Fibroblast of mammary gland (primary cell): ENCODE measurements at regions not wholly inside any gene's neighbourhood (a gene's known extent, or its start where the extent isn't known, plus 50 kb on each side); places are given as distances from the start of the nearest gene placed in this dataset.

Experiments
- DNase-seq: peaks from one replicate; pipeline ENCODE4 v3.0.0-alpha.2; 2010; ENCODE audit warnings: low read depth
- H3K4me3 ChIP-seq: 2 replicates; pipeline ENCODE4 v1.5.1; 2011; ENCODE audit warnings: low read depth, mild to moderate bottlenecking, low read length, moderate library complexity; ENCODE audit not compliant: control insufficient read depth
- CTCF ChIP-seq: conservative IDR thresholded peaks from 2 replicates; pipeline ENCODE4 v1.5.1; 2011; ENCODE audit warnings: low read depth, low read length, inconsistent platforms; ENCODE audit not compliant: control insufficient read depth, insufficient read depth

- H3K4me3 ChIP-seq, result no peak overlapping the region
- TF ChIP-seq CTCF, result no peak
- DNase-seq, result no peak
Observed at GRCh38 chr2:223121283-223121682, 69.3 kb downstream of the KCNE4 start.

GRCh38 chr2:223122781-223123180 lies 70.8 kb downstream of the KCNE4 start:
- no peak for TF ChIP-seq CTCF
- H3K4me3 ChIP-seq, result no peak overlapping the region
- no peak for DNase-seq

GRCh38 chr2:223123855-223124610 lies 72.0 kb downstream of the KCNE4 start:
- no peak for TF ChIP-seq CTCF
- H3K4me3 ChIP-seq, result no peak overlapping the region
- DNase-seq, result peak; percentile 74

- no peak for TF ChIP-seq CTCF
- H3K4me3 ChIP-seq, result no peak overlapping the region
- no peak for DNase-seq
Observed at GRCh38 chr2:223141606-223142005, 89.6 kb downstream of the KCNE4 start.

- no peak overlapping the region for H3K4me3 ChIP-seq
- TF ChIP-seq CTCF, result no peak
- no peak for DNase-seq
Observed at GRCh38 chr2:223142118-223142517, 90.1 kb downstream of the KCNE4 start.

GRCh38 chr2:223147431-223147830 lies 95.4 kb downstream of the KCNE4 start:
- H3K4me3 ChIP-seq, result no peak overlapping the region
- DNase-seq, result no peak
- no peak for TF ChIP-seq CTCF

- TF ChIP-seq CTCF, result no peak
- peak; percentile 36 for DNase-seq
Observed at GRCh38 chr2:223148516-223148915, 96.5 kb downstream of the KCNE4 start.

More at GRCh38 chr2:223148516-223148915, 96.5 kb downstream of the KCNE4 start:
- no peak overlapping the region for H3K4me3 ChIP-seq
